ENCODE measurements at regions not wholly inside any gene's neighbourhood (a gene's known extent, or its start where the extent isn't known, plus 50 kb on each side); places are given as distances from the start of the nearest gene placed in this dataset.

DNA sequence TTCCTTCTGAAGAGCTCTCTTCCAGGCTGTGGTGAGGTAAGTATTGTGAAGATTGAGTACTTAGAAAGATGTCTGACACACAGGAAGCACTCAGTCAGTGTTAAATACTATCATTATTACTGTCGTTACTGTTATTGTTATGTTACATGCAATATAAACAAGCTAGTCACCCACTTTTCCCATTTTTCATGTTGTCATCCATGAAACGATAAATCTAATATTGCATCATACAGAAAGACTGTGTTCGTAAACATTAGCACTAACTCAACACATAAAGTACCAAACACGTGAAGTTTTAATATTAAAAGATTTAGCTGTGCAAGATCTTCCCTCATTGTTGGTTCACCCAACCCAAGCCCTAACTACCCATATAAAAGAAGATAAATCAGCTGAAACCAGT lies 109.2 kb upstream of the NRSN1 start:
- no peaks in the 10 kb centered on the region for H3K79me2 ChIP-seq (ENCODE audit: insufficient read depth, low read length)
- intact Hi-C loops (cut with micrococcal nuclease; ENCODE audit: unreplicated experiment), result no loop called here
- H3K4me3 ChIP-seq (replicated peaks in 1 of 3; ENCODE audit: insufficient read depth in 1 of 3, low read depth in 2 of 3, low read length in 3 of 3), result no peak overlapping the region
- no peak for ATAC-seq
- CTCF ChIA-PET (ENCODE audit: low intra/inter-chr PET ratio, low total read pairs), result no interaction called here
- 52% methylated on average over 4 of the region's 4 CpGs for WGBS (ENCODE audit: low lambda C conversion rate)
- no peak for DNase-seq (ENCODE audit: low spot score)
- no peaks in the 10 kb centered on the region for H3K36me3 ChIP-seq (replicated peaks in 1 of 2; ENCODE audit: control insufficient read depth in 1 of 2, insufficient read depth in 2 of 2, low read length in 2 of 2)
- POLR2A ChIA-PET, result no interaction called here
- no peak overlapping the region for H3K9ac ChIP-seq (ENCODE audit: insufficient read depth, low read depth, low read length)
- no peak for FAIRE-seq
- no peak for TF ChIP-seq CC2D1A (CRISPR knock-in tag; IDR thresholded peaks at IDR 0.05)
- TF ChIP-seq CREB1 (IDR thresholded peaks at IDR 0.05), result no peak
- no peak for TF ChIP-seq CREB1 (CRISPR knock-in tag; IDR thresholded peaks at IDR 0.05)
- TF ChIP-seq IKZF1 (IDR thresholded peaks at IDR 0.05), result no peak
- TF ChIP-seq, protein P1, sequence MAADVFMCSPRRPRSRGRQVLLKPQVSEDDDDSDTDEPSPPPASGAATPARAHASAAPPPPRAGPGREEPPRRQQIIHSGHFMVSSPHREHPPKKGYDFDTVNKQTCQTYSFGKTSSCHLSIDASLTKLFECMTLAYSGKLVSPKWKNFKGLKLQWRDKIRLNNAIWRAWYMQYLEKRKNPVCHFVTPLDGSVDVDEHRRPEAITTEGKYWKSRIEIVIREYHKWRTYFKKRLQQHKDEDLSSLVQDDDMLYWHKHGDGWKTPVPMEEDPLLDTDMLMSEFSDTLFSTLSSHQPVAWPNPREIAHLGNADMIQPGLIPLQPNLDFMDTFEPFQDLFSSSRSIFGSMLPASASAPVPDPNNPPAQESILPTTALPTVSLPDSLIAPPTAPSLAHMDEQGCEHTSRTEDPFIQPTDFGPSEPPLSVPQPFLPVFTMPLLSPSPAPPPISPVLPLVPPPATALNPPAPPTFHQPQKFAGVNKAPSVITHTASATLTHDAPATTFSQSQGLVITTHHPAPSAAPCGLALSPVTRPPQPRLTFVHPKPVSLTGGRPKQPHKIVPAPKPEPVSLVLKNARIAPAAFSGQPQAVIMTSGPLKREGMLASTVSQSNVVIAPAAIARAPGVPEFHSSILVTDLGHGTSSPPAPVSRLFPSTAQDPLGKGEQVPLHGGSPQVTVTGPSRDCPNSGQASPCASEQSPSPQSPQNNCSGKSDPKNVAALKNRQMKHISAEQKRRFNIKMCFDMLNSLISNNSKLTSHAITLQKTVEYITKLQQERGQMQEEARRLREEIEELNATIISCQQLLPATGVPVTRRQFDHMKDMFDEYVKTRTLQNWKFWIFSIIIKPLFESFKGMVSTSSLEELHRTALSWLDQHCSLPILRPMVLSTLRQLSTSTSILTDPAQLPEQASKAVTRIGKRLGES (CRISPR knock-in tag; IDR thresholded peaks at IDR 0.05; ENCODE audit: borderline replicate concordance), result no peak
- TF ChIP-seq, protein P2, sequence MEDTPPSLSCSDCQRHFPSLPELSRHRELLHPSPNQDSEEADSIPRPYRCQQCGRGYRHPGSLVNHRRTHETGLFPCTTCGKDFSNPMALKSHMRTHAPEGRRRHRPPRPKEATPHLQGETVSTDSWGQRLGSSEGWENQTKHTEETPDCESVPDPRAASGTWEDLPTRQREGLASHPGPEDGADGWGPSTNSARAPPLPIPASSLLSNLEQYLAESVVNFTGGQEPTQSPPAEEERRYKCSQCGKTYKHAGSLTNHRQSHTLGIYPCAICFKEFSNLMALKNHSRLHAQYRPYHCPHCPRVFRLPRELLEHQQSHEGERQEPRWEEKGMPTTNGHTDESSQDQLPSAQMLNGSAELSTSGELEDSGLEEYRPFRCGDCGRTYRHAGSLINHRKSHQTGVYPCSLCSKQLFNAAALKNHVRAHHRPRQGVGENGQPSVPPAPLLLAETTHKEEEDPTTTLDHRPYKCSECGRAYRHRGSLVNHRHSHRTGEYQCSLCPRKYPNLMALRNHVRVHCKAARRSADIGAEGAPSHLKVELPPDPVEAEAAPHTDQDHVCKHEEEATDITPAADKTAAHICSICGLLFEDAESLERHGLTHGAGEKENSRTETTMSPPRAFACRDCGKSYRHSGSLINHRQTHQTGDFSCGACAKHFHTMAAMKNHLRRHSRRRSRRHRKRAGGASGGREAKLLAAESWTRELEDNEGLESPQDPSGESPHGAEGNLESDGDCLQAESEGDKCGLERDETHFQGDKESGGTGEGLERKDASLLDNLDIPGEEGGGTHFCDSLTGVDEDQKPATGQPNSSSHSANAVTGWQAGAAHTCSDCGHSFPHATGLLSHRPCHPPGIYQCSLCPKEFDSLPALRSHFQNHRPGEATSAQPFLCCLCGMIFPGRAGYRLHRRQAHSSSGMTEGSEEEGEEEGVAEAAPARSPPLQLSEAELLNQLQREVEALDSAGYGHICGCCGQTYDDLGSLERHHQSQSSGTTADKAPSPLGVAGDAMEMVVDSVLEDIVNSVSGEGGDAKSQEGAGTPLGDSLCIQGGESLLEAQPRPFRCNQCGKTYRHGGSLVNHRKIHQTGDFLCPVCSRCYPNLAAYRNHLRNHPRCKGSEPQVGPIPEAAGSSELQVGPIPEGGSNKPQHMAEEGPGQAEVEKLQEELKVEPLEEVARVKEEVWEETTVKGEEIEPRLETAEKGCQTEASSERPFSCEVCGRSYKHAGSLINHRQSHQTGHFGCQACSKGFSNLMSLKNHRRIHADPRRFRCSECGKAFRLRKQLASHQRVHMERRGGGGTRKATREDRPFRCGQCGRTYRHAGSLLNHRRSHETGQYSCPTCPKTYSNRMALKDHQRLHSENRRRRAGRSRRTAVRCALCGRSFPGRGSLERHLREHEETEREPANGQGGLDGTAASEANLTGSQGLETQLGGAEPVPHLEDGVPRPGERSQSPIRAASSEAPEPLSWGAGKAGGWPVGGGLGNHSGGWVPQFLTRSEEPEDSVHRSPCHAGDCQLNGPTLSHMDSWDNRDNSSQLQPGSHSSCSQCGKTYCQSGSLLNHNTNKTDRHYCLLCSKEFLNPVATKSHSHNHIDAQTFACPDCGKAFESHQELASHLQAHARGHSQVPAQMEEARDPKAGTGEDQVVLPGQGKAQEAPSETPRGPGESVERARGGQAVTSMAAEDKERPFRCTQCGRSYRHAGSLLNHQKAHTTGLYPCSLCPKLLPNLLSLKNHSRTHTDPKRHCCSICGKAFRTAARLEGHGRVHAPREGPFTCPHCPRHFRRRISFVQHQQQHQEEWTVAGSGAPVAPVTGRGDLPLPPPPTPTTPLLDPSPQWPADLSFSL (CRISPR knock-in tag; IDR thresholded peaks at IDR 0.05), result no peak
- TF ChIP-seq ZNF432 (CRISPR knock-in tag; IDR thresholded peaks at IDR 0.05; ENCODE audit: borderline replicate concordance), result no peak
- no peak for TF ChIP-seq PHF8 (CRISPR knock-in tag; IDR thresholded peaks at IDR 0.05)
- no peak for TF ChIP-seq ZNF660 (CRISPR knock-in tag; IDR thresholded peaks at IDR 0.05; ENCODE audit: borderline replicate concordance, low read depth)
- peak; percentile 63 for TF ChIP-seq ATF7 (IDR thresholded peaks at IDR 0.05)
- TF ChIP-seq ATF7 (CRISPR knock-in tag; IDR thresholded peaks at IDR 0.05), result no peak
- TF ChIP-seq SRSF1 (optimal IDR thresholded peaks at IDR 0.05; ENCODE audit: low read depth, low read length), result no peak
- peak; percentile 61; the same call in 1 of the 2 replicates for TF ChIP-seq CEBPB (IDR thresholded peaks at IDR 0.05; ENCODE audit: borderline replicate concordance, low read depth, low read length)
- TF ChIP-seq NFYC (CRISPR knock-in tag; IDR thresholded peaks at IDR 0.05), result no peak
- in situ Hi-C loops (cut with HindIII; ENCODE audit: extremely low pct_ligation_motif_present, low pct_unique_long_range_greater_than_20kb), result no loop called here
- H4K20me1 ChIP-seq (ENCODE audit: insufficient read depth, low read length), result no peaks in the 10 kb centered on the region
- H3K27ac ChIP-seq (ENCODE audit: extremely low read length, insufficient read depth, low read length), result no peak overlapping the region
- no peaks in the 10 kb centered on the region for H3K4me1 ChIP-seq (ENCODE audit: insufficient read depth, low read length)
- no TSS peak for BruUV-seq (replicated peaks)
- H2AFZ ChIP-seq (ENCODE audit: low read length), result no peak overlapping the region
- no peaks in the 10 kb centered on the region for H3K27me3 ChIP-seq (ENCODE audit: control insufficient read depth in 1 of 2, insufficient read depth in 2 of 2, low read length in 2 of 2)
- no peaks in the 10 kb centered on the region for H3K9me3 ChIP-seq (ENCODE audit: low read length)
- H3K4me2 ChIP-seq (ENCODE audit: low read depth, low read length), result no peak overlapping the region

All from HepG2 (cell line).